Stimulated activated naive CD4-positive, alpha-beta T cell treated with Interleukin-2 at 50 U/mL for 16 hours (primary cell): ENCODE measurements at regions not wholly inside any gene's neighbourhood (a gene's known extent, or its start where the extent isn't known, plus 50 kb on each side); places are given as distances from the start of the nearest gene placed in this dataset.
A peak's percentile ranks its signal among the peaks of the same experiment; 100 is the strongest.

Experiments used
- DNase-seq: peaks from one replicate; lab custom pipeline; 2025; lab: John Stamatoyannopoulos, UW

GRCh38 chr3:22318325-22318724 lies 567.3 kb upstream of the ZNF385D start:
- DNase-seq: no peak

GRCh38 chr3:22319446-22319845 lies 568.4 kb upstream of the ZNF385D start:
- DNase-seq: no peak

GRCh38 chr3:22322861-22323260 lies 571.9 kb upstream of the ZNF385D start:
- no peak for DNase-seq

DNA sequence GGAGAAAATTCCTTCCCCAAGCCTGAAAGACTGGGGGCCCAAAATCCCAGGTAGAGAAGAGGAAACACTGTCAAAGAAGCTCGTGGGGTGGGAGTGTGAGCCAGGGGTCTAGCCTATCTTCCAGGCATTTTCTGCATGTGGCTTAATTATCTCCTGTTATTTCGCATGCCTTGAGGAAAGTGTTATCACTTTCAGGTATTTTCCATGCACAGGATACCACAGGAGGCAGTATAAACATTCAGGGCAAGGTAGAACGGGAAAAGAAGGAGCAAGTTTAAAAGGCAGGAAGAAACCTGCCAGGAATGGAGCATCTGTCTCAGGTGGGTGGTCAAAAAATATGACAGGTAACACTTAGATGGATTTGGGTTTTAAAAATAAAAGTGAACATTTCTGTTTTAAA lies 575.3 kb upstream of the ZNF385D start:
- no peak for DNase-seq

- no peak for DNase-seq
Measured at GRCh38 chr3:22334996-22335395, 584.0 kb upstream of the ZNF385D start.

GRCh38 chr3:22349215-22349851 lies 598.3 kb upstream of the ZNF385D start:
- DNase-seq: no peak

DNA sequence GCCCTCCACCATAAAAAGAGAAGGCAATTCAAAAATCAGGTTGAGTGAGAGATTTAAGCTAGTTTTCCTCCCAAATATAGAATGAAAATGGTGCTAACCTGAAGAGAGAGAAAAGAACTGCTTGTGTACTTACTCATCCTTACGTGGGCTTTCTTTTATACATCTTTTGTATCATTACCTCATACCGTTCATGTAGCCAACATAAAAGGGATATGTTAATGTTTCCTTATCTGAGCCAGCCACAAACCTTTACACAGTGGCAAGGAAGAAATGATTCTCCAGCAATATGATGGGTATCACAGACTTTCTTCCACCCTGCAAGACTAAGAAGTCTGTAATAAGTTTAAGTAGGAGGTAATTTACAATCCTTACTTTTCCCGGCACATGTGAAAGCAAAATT lies 600.8 kb upstream of the ZNF385D start:
- no peak for DNase-seq

DNA sequence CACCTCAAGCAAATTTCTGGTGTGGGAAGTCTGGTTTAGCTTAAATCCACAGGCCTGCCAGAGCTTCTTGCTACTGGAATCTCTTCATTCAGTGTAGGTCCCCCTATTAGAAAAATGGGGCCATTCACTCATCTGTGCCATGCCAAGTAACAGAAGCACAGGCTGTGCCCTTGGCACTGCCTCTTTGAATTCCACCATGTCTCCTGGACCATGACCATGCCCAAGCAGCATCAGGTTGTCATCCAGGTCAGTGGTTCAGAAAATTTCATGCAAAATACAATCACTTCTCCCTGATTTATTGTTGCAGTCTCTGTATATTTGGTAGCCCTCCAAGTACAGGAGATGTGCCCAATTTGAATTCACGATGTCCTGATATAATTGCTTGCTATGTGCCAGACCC lies 602.1 kb upstream of the ZNF385D start:
- no peak for DNase-seq

DNA sequence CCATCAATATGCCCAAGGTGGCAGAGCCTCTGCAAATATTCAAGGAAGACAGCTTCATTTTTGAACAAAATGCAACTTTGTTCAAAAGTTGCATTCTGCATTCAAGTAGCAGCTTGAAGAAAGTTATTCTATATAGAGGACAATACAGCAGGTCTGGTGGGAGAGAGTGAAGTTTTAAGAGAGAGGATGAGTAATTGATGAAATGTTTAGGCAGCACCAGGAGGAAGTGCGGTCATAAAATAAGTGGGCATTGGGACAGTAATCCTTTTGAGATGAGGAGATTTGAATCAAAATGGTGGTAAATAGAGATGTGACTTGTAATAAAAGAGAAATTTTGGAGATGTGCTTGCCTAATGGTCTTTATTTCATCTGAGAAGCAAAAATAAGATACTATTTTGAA lies 607.3 kb upstream of the ZNF385D start:
- no peak for DNase-seq

DNA sequence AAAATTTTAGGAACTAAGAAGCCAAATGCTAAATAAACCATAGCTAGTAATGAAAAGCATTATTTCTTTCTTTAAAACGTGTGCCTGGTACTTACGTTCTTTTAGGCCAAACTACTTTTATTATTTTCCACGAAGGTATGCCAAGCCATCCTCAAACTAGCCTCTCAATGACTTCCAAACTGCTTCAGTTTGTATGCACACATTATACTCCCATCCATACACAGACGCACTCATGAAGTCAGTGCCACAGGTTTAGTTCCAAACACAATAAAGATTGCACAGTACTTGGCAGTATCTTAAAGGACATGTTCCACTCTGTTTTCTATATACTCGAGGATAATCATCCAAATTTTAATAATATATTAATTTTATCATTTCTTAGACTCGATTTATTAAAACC lies 609.2 kb upstream of the ZNF385D start:
- no peak for DNase-seq

DNA sequence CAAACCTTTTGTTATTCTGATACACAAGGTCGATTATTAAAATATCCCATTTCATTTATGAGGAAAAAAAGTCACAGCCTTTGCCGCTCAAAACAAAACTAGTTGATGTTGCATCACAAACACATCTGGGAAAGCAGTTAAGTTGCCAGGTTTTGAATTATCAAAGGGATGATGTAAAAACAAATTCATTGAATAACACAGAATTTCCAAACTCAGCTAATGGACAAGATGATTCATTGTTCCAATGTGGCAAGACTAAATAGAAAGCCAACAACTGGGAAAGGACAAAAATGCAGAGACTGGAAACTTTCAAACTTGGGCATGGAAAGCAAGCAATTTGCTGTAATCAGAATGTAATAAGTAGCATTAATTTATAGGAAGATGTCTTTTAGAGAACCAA lies 610.0 kb upstream of the ZNF385D start:
- DNase-seq: no peak

GRCh38 chr3:22361521-22361920 lies 610.5 kb upstream of the ZNF385D start:
- DNase-seq: no peak

- DNase-seq: no peak
Measured at GRCh38 chr3:22364851-22365250, 613.8 kb upstream of the ZNF385D start.

DNA sequence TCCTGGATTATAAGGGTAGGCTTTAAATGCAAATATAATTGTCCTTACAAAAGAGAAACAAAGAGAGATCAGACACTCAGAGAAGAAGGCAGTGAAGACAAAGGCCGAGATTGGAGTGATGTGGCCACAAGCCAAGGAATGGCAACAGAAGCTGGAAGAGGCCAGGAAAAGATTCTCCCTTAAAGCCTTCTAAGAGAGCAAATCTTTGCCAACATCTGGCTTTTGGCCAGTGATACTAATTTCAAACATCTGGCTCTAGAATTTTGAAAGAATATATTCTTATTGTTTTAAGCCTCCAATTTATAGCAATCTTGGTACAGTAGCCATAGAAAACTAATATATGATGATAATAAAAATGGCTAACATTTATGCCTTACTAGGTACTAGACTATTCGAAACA lies 615.8 kb upstream of the ZNF385D start:
- DNase-seq: no peak

DNA sequence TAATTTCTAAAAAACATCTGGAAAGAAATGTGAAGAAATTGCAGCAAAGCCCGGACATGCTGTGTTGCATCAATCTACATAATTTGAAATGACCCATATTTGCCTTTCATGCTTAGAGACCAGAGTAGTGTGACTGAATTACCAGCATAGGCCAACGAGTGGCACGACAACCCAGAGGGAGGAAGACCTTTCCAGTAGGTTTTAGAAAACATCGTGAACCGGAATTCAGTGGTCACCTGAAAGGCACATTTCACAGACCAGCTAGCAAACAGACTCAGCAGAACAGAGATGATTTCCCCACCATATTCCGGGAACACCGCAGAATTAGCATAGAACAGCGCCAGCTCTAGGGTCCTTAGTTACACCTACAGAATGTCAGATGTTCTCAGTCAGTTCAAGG lies 620.0 kb upstream of the ZNF385D start:
- no peak for DNase-seq

GRCh38 chr3:22371607-22372291 lies 620.7 kb upstream of the ZNF385D start:
- no peak for DNase-seq

DNA sequence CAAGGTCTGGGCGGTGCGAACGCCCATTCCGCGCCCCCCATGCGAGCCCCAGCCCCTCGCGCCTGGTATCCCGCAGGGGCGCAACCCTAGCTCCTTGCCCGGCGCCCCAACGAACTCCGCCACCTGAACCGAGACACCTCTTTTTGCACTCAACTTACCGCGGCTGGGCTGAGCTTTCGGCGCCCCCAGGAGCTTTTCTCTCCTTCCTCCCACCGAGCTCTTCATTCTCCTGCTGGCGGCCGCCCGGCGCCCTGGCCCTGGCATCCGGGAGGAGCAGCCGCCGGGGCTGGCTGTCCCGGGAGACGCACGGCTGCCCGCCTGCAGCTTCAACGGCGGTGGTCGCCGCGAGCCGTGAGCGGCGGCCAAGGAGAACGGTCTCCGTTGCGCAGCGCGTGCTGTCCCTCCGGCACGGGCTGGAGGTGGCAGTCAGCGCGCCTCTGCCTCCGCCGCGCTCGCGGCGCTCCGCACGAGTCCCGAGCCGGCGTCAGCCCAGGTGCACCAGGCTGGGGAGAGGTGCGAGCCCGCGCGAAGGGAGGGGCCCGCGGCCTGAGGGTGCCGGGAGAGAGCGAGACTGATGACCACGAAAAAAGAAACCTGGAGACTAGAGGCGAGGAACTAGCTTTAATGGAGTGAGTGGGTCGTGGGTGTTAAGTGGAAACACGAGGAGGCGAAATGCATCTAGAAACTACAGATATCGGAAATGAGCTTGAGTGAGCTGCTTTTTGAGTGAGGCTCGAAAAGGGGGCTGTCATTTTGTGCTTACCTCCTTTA lies 621.5 kb upstream of the ZNF385D start:
- DNase-seq: no peak

DNA sequence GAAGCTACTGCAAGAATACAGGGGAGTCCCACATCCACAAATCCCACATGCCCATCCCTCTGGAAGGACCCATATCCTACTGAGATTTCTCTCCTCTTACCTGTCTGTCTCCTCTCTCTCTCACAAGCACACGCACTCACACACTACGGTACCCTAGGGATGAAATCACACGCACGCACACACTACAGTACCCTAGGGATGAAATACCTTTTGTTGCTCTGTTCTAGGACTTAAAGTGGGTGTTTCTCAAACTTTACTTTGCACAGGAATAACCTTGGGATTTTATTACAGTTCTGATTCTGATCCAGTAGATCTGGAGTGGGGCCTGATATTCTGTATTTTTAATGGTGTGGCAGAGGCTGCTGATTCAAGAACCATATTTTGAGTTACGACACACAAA lies 622.2 kb upstream of the ZNF385D start:
- DNase-seq: no peak

- no peak for DNase-seq
Measured at GRCh38 chr3:22373827-22374226, 622.8 kb upstream of the ZNF385D start.

GRCh38 chr3:22377421-22377820 lies 626.4 kb upstream of the ZNF385D start:
- DNase-seq: no peak

- no peak for DNase-seq
Measured at GRCh38 chr3:22378869-22379268, 627.9 kb upstream of the ZNF385D start.

DNA sequence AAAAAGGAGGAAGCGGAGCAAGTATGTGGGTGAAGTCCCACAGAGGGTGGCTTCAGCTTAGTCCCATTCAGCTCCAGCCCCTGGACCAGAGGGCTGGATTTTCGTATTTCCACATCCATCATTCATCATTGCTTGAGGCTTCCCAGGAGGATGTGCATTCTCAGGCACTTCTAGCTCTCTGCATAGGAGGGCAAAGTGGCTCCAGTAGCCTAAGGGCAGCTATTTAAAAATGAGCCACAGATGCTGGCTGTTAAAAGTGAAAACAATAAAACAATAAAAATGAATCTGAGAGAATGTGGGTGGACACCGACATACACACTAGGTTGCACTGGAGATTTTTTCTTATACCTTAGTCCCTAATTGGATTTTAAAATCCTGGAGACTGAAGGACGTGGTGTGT lies 629.2 kb upstream of the ZNF385D start:
- DNase-seq: no peak

GRCh38 chr3:22381564-22381963 lies 630.6 kb upstream of the ZNF385D start:
- DNase-seq: peak; percentile 20
